ENCODE measurements at regions not wholly inside any gene's neighbourhood (a gene's known extent, or its start where the extent isn't known, plus 50 kb on each side); places are given as distances from the start of the nearest gene placed in this dataset.

DNA sequence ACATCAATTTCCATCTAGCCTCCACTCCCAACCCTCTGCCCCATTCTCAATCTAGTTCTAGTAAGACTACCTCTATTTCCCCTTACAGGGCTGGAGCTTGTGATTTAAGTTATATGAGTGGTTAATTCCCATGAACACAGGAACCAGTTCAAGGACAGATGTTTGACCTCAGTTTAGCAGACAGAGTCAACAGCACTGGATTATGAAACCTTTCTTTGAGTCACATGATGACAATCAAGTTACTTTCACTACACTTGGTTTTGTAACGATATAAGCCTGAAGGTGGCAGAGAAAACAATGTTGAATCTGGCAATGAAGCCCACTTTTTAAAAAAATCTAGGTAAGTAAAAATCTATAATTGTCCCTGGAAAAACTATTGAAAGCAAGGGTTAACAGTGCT, 1646.2 kb upstream of the FLRT2 start:
- TF ChIP-seq SIN3A (IDR thresholded peaks at IDR 0.05; ENCODE audit: borderline replicate concordance, insufficient read depth, low read depth, low read length) (no peak), POLR2AphosphoS5 (IDR thresholded peaks at IDR 0.05; ENCODE audit: low read depth, low read length) (no peak), TCF7L2 (IDR thresholded peaks at IDR 0.05; ENCODE audit: low read depth, low read length) (no peak)
- TF ChIP-seq, protein P1, sequence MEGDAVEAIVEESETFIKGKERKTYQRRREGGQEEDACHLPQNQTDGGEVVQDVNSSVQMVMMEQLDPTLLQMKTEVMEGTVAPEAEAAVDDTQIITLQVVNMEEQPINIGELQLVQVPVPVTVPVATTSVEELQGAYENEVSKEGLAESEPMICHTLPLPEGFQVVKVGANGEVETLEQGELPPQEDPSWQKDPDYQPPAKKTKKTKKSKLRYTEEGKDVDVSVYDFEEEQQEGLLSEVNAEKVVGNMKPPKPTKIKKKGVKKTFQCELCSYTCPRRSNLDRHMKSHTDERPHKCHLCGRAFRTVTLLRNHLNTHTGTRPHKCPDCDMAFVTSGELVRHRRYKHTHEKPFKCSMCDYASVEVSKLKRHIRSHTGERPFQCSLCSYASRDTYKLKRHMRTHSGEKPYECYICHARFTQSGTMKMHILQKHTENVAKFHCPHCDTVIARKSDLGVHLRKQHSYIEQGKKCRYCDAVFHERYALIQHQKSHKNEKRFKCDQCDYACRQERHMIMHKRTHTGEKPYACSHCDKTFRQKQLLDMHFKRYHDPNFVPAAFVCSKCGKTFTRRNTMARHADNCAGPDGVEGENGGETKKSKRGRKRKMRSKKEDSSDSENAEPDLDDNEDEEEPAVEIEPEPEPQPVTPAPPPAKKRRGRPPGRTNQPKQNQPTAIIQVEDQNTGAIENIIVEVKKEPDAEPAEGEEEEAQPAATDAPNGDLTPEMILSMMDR (IDR thresholded peaks at IDR 0.05), result no peak
- TF ChIP-seq, protein P2, sequence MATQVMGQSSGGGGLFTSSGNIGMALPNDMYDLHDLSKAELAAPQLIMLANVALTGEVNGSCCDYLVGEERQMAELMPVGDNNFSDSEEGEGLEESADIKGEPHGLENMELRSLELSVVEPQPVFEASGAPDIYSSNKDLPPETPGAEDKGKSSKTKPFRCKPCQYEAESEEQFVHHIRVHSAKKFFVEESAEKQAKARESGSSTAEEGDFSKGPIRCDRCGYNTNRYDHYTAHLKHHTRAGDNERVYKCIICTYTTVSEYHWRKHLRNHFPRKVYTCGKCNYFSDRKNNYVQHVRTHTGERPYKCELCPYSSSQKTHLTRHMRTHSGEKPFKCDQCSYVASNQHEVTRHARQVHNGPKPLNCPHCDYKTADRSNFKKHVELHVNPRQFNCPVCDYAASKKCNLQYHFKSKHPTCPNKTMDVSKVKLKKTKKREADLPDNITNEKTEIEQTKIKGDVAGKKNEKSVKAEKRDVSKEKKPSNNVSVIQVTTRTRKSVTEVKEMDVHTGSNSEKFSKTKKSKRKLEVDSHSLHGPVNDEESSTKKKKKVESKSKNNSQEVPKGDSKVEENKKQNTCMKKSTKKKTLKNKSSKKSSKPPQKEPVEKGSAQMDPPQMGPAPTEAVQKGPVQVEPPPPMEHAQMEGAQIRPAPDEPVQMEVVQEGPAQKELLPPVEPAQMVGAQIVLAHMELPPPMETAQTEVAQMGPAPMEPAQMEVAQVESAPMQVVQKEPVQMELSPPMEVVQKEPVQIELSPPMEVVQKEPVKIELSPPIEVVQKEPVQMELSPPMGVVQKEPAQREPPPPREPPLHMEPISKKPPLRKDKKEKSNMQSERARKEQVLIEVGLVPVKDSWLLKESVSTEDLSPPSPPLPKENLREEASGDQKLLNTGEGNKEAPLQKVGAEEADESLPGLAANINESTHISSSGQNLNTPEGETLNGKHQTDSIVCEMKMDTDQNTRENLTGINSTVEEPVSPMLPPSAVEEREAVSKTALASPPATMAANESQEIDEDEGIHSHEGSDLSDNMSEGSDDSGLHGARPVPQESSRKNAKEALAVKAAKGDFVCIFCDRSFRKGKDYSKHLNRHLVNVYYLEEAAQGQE (IDR thresholded peaks at IDR 0.05; ENCODE audit: insufficient read depth in 1 of 2, low read depth in 2 of 2, low read length in 1 of 2), result no peak
- POLR2A ChIA-PET, result no interaction called here
- H3K4me1 ChIP-seq (ENCODE audit: control insufficient read depth, insufficient read depth, low read length), result no peaks in the 10 kb centered on the region
- DNase-seq (ENCODE audit: low read depth, low spot score) (no peak), ATAC-seq (no peak)
- H3K27me3 ChIP-seq (ENCODE audit: control insufficient read depth, insufficient read depth, low read length), result no peaks in the 10 kb centered on the region
- in situ Hi-C loops (cut with HindIII; ENCODE audit: low pct_unique_long_range_greater_than_20kb, low sequenced_read_pairs) (no loop called here), intact Hi-C loops (cut with micrococcal nuclease; ENCODE audit: unreplicated experiment) (no loop called here)
- H3K4me3 ChIP-seq (ENCODE audit: low read depth in 2 of 2, low read length in 2 of 2), result no peak overlapping the region
- no peaks in the 10 kb centered on the region for H3K36me3 ChIP-seq (ENCODE audit: control insufficient read depth, insufficient read depth, low read length)
- BruUV-seq (replicated peaks), result no TSS peak
- CTCF ChIA-PET, result no interaction called here
- no peak overlapping the region for H3K27ac ChIP-seq (ENCODE audit: low read length)
- no peaks in the 10 kb centered on the region for H3K9me3 ChIP-seq (ENCODE audit: control insufficient read depth, insufficient read depth, low read depth, low read length)

DNA sequence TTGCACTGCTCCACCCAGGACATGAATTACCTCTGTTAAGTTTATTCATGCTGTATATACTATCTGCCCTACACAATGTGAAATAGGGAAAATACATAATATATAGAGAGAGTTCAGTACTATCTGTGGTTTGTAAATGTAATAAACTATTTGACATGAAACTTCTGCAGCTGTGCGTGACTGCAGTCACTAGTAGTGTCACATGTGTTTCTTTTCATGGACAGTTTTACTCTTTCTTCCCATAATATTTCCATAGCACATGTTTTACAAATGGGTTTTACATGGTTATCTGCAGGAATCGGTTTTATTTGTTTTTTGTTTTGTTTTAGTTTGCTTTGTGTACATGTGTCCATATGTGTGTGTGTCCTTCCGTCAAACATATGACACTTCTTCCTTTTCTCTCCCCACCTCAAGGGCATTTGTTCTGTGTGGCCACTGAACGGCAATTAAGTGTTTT, 1644.1 kb upstream of the FLRT2 start:
- no peak overlapping the region for H3K4me3 ChIP-seq (ENCODE audit: low read depth in 2 of 2, low read length in 2 of 2)
- no peaks in the 10 kb centered on the region for H3K4me1 ChIP-seq (ENCODE audit: control insufficient read depth, insufficient read depth, low read length)
- POLR2A ChIA-PET, result no interaction called here
- ATAC-seq (no peak), DNase-seq (ENCODE audit: low read depth, low spot score) (no peak)
- H3K27ac ChIP-seq (ENCODE audit: low read length), result no peak overlapping the region
- CTCF ChIA-PET, result no interaction called here
- H3K36me3 ChIP-seq (ENCODE audit: control insufficient read depth, insufficient read depth, low read length), result no peaks in the 10 kb centered on the region
- no peaks in the 10 kb centered on the region for H3K27me3 ChIP-seq (ENCODE audit: control insufficient read depth, insufficient read depth, low read length)
- TF ChIP-seq, protein P1 (IDR thresholded peaks at IDR 0.05), result no peak
- intact Hi-C loops (cut with micrococcal nuclease; ENCODE audit: unreplicated experiment) (no loop called here), in situ Hi-C loops (cut with HindIII; ENCODE audit: low pct_unique_long_range_greater_than_20kb, low sequenced_read_pairs) (no loop called here)
- no peaks in the 10 kb centered on the region for H3K9me3 ChIP-seq (ENCODE audit: control insufficient read depth, insufficient read depth, low read depth, low read length)
- BruUV-seq (replicated peaks), result no TSS peak

DNA sequence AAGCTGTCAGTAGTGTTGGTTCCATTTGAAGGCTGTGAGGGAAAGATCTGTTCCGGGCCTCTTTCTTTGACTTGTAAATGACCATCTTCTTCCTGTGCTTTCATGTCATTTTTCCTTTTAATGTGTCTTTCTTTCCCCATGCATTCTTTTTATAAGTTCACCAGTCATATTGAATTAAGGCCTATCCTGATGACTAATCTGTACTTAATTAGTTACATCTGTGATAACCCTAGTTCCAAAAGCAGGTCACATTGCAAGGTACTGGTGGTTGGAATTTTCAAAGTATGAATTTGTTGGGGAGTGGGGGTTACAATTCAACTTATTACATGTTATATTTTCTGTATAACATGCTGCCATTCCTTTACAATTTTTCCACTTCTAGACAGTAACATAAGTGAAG, 1642.1 kb upstream of the FLRT2 start:
- no peak overlapping the region for H3K4me3 ChIP-seq (ENCODE audit: low read depth in 2 of 2, low read length in 2 of 2)
- no peak overlapping the region for H3K27ac ChIP-seq (ENCODE audit: low read length)
- in situ Hi-C loops (cut with HindIII; ENCODE audit: low pct_unique_long_range_greater_than_20kb, low sequenced_read_pairs), result no loop called here
- TF ChIP-seq POLR2AphosphoS5 (IDR thresholded peaks at IDR 0.05; ENCODE audit: low read depth, low read length) (no peak), TCF7L2 (IDR thresholded peaks at IDR 0.05; ENCODE audit: low read depth, low read length) (no peak), SIN3A (IDR thresholded peaks at IDR 0.05; ENCODE audit: borderline replicate concordance, insufficient read depth, low read depth, low read length) (no peak)
- TF ChIP-seq, protein P1 (IDR thresholded peaks at IDR 0.05), result no peak
- TF ChIP-seq, protein P2 (IDR thresholded peaks at IDR 0.05; ENCODE audit: insufficient read depth in 1 of 2, low read depth in 2 of 2, low read length in 1 of 2), result no peak
- H3K27me3 ChIP-seq (ENCODE audit: control insufficient read depth, insufficient read depth, low read length), result no peaks in the 10 kb centered on the region
- ATAC-seq, result no peak
- POLR2A ChIA-PET, result no interaction called here
- no TSS peak for BruUV-seq (replicated peaks)
- no peaks in the 10 kb centered on the region for H3K9me3 ChIP-seq (ENCODE audit: control insufficient read depth, insufficient read depth, low read depth, low read length)
- no peak for DNase-seq (ENCODE audit: low read depth, low spot score)
- intact Hi-C loops (cut with micrococcal nuclease; ENCODE audit: unreplicated experiment), result no loop called here
- CTCF ChIA-PET, result no interaction called here
- H3K4me1 ChIP-seq (ENCODE audit: control insufficient read depth, insufficient read depth, low read length), result no peaks in the 10 kb centered on the region
- H3K36me3 ChIP-seq (ENCODE audit: control insufficient read depth, insufficient read depth, low read length), result no peaks in the 10 kb centered on the region
